ENCODE measurements at regions not wholly inside any gene's neighbourhood (a gene's known extent, or its start where the extent isn't known, plus 50 kb on each side); places are given as distances from the start of the nearest gene placed in this dataset.

DNA sequence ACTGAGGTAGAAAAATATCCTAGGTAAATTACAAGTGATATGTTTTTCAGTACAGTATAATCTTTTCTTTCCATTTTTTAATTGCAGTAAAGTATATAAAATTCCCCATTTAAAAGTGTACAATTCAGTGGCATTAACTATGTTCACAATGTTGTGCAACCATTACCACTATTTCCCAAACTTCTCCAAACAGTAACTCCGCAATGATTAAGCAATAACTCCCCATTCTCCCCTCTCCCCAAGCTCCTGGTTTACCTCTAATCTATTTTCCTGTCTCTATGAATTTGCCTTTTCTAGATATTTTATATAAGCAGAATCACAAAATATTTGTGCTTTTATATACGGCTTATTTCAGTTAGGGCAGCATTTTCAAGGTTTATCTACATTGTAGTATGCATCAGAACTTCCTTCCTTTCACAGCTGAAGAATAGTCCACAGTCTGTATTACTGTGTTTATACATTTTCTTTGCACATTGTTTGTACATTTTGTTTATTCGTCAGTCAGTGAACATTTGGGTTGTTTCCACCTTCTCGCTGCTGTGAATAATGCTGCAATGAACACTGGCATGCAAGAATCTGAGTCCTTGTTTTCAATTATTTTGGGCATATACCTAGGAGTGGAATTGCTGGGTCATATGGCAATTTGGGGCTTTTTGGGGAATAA lies 110.7 kb downstream of the RPL27A start:
- FAIRE-seq (no peak), DNase-seq (ENCODE audit: extremely low spot score, insufficient read length, low read depth) (no peak)

- FAIRE-seq (no peak), DNase-seq (ENCODE audit: extremely low spot score, insufficient read length, low read depth) (no peak)
Measured at GRCh38 chr11:8794126-8794525, 111.5 kb downstream of the RPL27A start.

DNA sequence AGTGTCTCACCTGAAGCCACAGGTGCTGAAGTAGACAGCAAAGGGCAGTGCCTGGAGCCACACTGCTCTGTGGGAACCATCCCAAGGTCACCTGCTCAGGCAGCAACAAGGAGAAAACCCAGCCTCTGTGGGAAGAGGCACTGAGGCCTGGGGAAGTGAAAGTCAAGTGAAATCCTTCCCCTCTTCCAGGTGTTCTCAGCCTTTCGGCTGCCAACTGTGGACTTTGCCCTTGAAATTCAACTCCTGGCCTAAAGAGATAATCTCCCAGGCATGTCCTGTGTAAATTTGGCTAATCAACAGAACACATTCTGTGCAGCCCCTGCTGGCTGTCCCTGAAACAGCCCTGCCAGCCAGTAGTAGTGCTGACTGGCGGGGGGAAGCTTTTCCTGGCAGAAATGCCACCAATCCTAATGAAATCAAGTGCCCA lies 112.1 kb downstream of the RPL27A start:
- FAIRE-seq = no peak
- no peak for DNase-seq (ENCODE audit: extremely low spot score, insufficient read length, low read depth)

DNA sequence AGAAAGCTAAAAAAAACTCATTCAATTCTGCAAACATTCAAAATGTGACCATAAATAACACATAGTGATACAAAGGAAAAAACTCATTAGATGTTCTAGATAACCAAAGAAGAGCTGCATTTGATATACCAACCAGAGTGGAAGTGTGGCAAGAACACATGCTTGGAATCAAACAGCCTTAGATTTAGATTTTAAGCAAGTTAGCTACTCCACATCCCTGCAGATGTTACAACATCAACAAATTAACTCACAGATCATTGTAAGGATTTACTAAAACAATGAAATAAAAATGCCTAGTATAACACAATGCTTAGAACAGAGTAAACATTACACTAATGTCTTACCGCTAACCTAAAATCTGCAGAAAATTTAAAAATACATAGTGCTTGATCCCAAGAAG lies 114.0 kb upstream of the AKIP1 start:
- FAIRE-seq = no peak
- no peak for DNase-seq (ENCODE audit: extremely low spot score, insufficient read length, low read depth)

DNA sequence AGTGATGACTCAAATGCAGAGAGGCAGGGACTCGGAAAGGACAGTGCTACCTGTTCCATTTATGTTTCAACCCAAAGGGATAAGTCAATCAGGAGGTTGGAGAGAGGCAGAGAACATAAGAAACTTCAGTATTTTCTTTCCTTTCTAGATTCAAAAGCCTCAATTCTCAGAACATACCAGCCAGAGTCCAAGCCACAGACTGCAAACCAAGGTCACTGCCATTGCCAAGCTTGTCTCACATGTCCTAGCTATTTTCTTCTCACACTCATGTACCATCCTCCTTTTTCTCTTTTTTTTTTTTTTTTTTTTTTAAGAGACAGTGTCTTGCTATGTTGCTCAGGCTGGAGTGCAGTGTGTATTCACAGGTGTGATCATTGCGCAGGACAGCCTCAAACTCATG lies 111.7 kb upstream of the AKIP1 start:
- FAIRE-seq (no peak), DNase-seq (ENCODE audit: extremely low spot score, insufficient read length, low read depth) (no peak)

DNA sequence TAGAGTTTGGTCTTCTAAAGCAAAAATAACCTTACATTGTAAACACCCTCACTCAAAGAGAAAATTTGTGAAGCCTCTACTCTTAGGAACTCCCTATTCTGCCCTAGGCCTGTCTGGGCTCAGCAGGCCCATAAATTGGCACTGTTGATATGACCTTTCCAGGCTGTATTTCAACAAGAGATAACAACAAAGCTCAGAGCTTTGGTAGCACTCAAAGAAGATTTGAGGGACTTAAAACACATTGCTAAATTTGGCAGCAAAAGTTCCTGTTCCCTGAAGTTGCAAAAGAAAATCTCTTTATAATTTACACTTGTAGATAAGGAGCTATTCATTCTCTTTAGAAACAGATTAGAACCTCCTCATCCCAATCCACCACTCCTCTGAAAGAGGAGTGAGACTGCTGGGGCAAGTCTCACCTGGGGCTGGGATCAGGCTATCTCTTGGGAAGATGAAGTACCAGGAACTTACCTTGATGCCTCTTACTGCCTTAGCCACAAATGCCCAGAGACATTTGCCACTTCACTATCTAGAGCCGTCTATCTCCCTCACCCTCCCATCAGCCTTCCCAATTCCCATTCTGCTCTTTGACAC lies 110.4 kb upstream of the AKIP1 start:
- DNase-seq (ENCODE audit: extremely low spot score, insufficient read length, low read depth) (no peak), FAIRE-seq (no peak)

DNA sequence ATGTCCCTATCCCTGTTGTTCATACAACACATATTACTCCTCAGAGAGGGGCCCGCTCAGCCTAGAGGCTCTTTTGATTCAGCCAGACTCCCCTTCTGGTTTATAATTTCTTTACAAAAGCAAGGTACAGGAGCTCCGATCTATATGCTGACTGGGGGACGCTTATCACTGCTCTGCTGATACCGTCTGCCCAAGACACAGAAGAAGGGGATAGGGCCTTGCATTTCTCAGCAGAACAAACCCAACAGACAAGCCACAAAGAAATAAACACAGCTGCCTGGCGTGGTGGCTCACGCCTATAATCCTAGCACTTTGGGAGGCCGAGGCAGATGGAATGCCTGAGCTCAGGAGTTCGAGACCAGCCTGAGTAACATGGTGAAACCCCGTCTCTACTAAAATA lies 109.9 kb upstream of the AKIP1 start:
- FAIRE-seq = no peak

DNA sequence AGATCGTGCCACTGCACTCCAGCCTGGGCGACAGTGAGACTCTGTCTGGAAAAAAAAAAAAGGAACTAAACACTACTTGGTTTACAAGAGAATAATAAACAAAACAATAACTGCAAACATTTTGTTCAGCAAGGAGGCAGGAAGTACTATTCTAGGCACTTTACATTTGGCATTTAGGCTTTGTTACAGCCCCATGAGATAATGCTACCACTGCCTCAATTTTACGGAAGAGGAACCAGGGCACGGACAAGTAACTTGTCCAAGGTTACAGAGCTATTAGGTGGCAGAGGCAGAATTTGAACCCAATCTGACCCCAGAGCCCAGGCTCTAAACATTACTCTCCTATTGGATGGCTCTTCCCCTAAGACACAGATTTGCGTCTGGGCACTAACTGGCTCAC lies 108.7 kb upstream of the AKIP1 start:
- DNase-seq (ENCODE audit: extremely low spot score, insufficient read length, low read depth) (no peak), FAIRE-seq (no peak)

More for the DNA sequence above, 109.9 kb upstream of the AKIP1 start:
- no peak for DNase-seq (ENCODE audit: extremely low spot score, insufficient read length, low read depth)

DNA sequence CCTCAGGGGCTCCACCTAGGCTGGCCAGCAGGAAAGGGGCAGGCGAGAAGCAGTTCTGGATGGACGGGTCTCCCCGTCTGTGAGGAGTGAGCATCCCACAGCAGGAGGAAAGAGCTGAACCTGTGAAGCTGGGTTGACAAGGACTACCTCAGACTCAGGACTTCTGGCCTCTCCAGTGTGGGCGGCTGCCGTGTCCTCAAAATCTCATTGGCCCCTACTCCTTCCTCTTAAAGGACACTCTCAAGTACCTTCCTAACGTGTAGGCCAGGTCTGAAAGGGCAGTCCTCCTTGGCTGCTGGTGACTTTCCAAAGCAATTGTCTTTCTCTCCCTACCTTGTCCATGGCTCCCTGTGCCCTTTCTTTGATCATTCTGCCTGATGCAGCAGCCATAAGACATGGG lies 107.0 kb upstream of the AKIP1 start:
- FAIRE-seq (no peak), DNase-seq (ENCODE audit: extremely low spot score, insufficient read length, low read depth) (no peak)

DNA sequence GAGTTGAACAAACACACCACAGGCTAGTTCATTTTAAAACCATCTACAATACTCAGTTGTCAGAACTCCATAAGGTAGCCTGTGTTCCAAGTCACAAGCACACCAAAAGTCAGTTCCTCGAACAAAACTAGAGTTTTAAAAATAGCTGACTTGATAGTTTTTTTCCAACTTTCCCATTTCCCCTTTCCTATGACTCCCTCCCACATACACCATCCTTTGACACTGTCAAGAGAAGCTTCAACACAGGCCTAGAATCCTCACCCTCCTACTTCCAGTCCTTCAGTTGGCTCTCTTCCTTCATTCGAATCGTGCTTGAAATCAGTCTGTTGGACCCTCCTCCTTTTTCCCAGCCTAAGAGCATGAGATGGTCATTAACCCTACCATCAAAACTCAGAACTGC lies 105.7 kb upstream of the AKIP1 start:
- FAIRE-seq (no peak), DNase-seq (ENCODE audit: extremely low spot score, insufficient read length, low read depth) (no peak)

- DNase-seq (ENCODE audit: extremely low spot score, insufficient read length, low read depth) = no peak
- FAIRE-seq = no peak
Measured at GRCh38 chr11:8806974-8807373, 104.0 kb upstream of the AKIP1 start.

DNA sequence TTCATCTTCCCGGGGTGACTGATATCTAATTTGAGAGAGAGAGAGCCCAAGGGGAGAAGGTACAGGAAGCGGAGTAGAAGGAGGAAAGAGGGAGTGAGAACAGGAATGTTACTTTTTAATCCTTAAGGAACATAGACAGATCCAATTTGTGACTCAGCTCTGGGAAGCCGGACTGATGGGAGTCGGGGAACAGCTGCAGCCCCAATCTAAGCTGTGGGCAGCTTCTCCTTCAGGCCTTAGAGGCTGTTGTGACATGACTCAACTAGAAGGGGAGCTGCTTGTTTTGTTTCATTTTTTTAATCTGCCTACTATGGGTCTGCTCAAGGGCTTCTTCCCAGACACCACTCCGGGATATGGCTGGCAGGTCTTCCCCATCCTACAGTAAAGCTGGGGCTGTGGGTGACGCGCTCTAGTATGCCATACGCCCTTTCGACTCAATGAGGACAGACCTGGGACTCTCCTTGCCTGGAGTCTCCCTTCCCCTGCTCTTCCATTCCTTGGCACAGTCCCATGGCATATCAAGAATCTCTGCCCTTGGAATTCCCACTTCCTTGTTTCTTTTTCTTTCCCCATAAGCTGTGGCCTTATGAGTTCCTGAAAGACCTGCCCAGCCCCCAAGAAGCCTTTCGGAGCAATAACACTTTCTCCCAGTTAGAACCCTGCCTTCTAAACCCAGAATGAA lies 103.3 kb upstream of the AKIP1 start:
- DNase-seq (ENCODE audit: extremely low spot score, insufficient read length, low read depth) (no peak), FAIRE-seq (no peak)

DNA sequence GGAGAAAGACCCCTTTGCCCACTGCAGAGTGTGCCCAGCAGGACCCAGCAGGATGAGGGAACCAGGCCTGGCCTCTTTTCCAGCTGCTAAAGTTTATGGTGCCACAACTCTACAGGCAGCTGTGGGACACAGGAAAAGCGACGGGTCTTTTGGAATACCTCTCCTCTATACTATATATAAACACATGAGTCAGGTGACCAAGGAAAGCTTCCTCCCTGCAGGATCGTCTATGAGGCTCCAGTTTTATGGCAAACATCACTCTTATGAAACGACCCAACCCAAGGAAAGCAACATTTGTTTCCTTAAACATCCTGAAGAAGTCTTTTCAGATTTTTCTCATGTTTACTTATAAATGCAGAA lies 102.8 kb upstream of the AKIP1 start:
- no peak for FAIRE-seq
- DNase-seq (ENCODE audit: extremely low spot score, insufficient read length, low read depth) = no peak

GRCh38 chr11:8809241-8809938 lies 101.6 kb upstream of the AKIP1 start:
- DNase-seq (ENCODE audit: extremely low spot score, insufficient read length, low read depth) = no peak
- no peak for FAIRE-seq

GRCh38 chr11:8809939-8810539 lies 101.0 kb upstream of the AKIP1 start:
- FAIRE-seq = no peak
- no peak for DNase-seq (ENCODE audit: extremely low spot score, insufficient read length, low read depth)

GRCh38 chr11:8810540-8811301 lies 100.3 kb upstream of the AKIP1 start:
- DNase-seq (ENCODE audit: extremely low spot score, insufficient read length, low read depth) = no peak
- FAIRE-seq = no peak

- FAIRE-seq = no peak
Measured at GRCh38 chr11:8811571-8811970, 99.4 kb upstream of the AKIP1 start.

DNA sequence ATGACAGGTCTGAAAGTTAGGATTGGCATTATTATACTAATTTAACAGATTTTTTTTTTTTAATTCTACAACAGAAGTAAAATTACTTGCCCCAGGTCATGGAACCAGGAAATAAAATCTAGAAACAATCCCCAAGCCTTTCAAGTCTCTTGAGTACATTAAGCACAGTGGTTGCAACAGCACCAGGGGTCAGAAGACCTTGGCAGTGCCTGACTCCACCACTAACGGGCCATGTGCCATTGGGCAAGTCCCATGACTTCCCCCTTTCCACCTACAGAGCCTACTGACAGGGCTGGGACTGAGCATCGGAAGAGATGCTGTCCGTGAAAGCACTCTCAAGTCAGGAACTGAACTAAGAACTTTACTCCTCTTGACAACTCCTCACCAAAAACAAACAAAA lies 98.6 kb upstream of the AKIP1 start:
- DNase-seq (ENCODE audit: extremely low spot score, insufficient read length, low read depth) (no peak), FAIRE-seq (no peak)

More at GRCh38 chr11:8811571-8811970, 99.4 kb upstream of the AKIP1 start:
- no peak for DNase-seq (ENCODE audit: extremely low spot score, insufficient read length, low read depth)

- peak; percentile 75 for FAIRE-seq
- peak; percentile 45 for DNase-seq (ENCODE audit: extremely low spot score, insufficient read length, low read depth)
Measured at GRCh38 chr11:8813658-8814057, 97.3 kb upstream of the AKIP1 start.

Measured in GM18507 (cell line).